K562 (cell line): ENCODE measurements at regions not wholly inside any gene's neighbourhood (a gene's known extent, or its start where the extent isn't known, plus 50 kb on each side); places are given as distances from the start of the nearest gene placed in this dataset.

Experiments
- ATAC-seq: fragments of 200-7000 bp; cut with Tn5 transposase; 3 replicates; pipeline ENCODE4 v1.9.1; 2020; ENCODE audit warnings: moderate library complexity
- BruUV-seq: library from RNA; stranded (reverse); fragments of 400-500 nt; replicated peaks from 2 replicates; lab custom pipeline; 2021; lab: Mats Ljungman, UMichigan
- CTCF ChIA-PET: fragments of 300-600 bp; formaldehyde crosslinking; extraction: SDS; loops from one replicate; lab custom pipeline; 2021; ENCODE audit warnings: low intra/inter-chr PET ratio; lab: Yijun Ruan, JAX
- POLR2A ChIA-PET: fragments of 300-600, 350-650 bp; sonication (Branson Sonifier 250); formaldehyde crosslinking; extraction: SDS; loops from one replicate; lab custom pipeline; 2021; ENCODE audit warnings: antibody characterized with exemption, inconsistent platforms; lab: Yijun Ruan, JAX
- DNase-seq, 4 experiments: peaks; one replicate each; pipeline versions ENCODE4 v3.0.0 to v3.0.0-alpha.2; 2011 to 2018; ENCODE audit warnings: low spot score in 3 of 4, mixed read lengths in 3 of 4; ENCODE audit errors: extremely low read depth in 1 of 4
- FAIRE-seq: peaks from 2 replicates; lab custom pipeline; 2011; peaks lifted over from hg19 to GRCh38; lab: Jason Lieb, UNC
- H2AFZ ChIP-seq: 2 replicates; pipeline ENCODE4 v1.6.0; 2011; ENCODE audit warnings: low read depth, low read length, control low read depth, inconsistent platforms
- H3K27ac ChIP-seq: fragments of 200-600 bp; 3 replicates; pipeline ENCODE4 v1.8.0; 2011; ENCODE audit warnings: low read depth, mild to moderate bottlenecking, control low read depth, inconsistent platforms, low read length, moderate library complexity, mixed read lengths; ENCODE audit errors: extremely low read depth
- H3K27me3 ChIP-seq, 2 experiments: fragments of 300-600 bp in 1 of 2; 2 replicates in 1 of 2; 3 replicates in 1 of 2; pipeline versions ENCODE4 v1.6.0 to v1.8.0; 2011; ENCODE audit warnings: inconsistent platforms in 2 of 2, low read length in 2 of 2, mild to moderate bottlenecking in 1 of 2, mixed read lengths in 1 of 2, moderate library complexity in 1 of 2; ENCODE audit not compliant: control insufficient read depth in 2 of 2, insufficient read depth in 2 of 2
- H3K36me3 ChIP-seq: fragments of 300-600 bp; 3 replicates; pipeline ENCODE4 v1.8.0; 2011; ENCODE audit warnings: mild to moderate bottlenecking, low read length, inconsistent platforms; ENCODE audit not compliant: control insufficient read depth, insufficient read depth
- H3K4me1 ChIP-seq, 2 experiments: fragments of 200-600 bp in 1 of 2; replicated peaks in 1 of 2; 2 replicates in 1 of 2; 3 replicates in 1 of 2; pipeline versions ENCODE4 v1.5.1 to v1.8.0; 2011; ENCODE audit warnings: inconsistent platforms in 2 of 2, low read length in 2 of 2, mild to moderate bottlenecking in 1 of 2, mixed read lengths in 1 of 2, moderate library complexity in 1 of 2; ENCODE audit not compliant: control insufficient read depth in 2 of 2, insufficient read depth in 2 of 2
- H3K4me2 ChIP-seq: 2 replicates; pipeline ENCODE4 v1.6.1; 2011; ENCODE audit warnings: low read length, control low read depth, inconsistent platforms, mixed read lengths; ENCODE audit not compliant: insufficient read depth
- H3K4me3 ChIP-seq: fragments of 200-600 bp; sonication (generic), shearing (Covaris generic); 2 replicates; pipeline ENCODE4 v1.5.1; 2016; ENCODE audit warnings: control low read depth, inconsistent platforms
- H3K79me2 ChIP-seq: fragments of 200-600 bp; 3 replicates; pipeline ENCODE4 v1.8.0; 2011; ENCODE audit warnings: low read length, inconsistent platforms; ENCODE audit not compliant: control insufficient read depth, insufficient read depth
- H3K9ac ChIP-seq, 2 experiments: 2 replicates each; pipeline versions ENCODE4 v1.6.0 to v1.6.1; 2011; ENCODE audit warnings: low read depth in 2 of 2, low read length in 2 of 2, control low read depth in 1 of 2, inconsistent platforms in 1 of 2, mild to moderate bottlenecking in 1 of 2, mixed read lengths in 1 of 2; ENCODE audit not compliant: insufficient read depth in 1 of 2
- H3K9me1 ChIP-seq: one replicate; pipeline ENCODE4 v1.6.0; 2011; ENCODE audit warnings: inconsistent platforms, mild to moderate bottlenecking, low read length, moderate library complexity; ENCODE audit not compliant: control insufficient read depth, insufficient read depth
- H3K9me3 ChIP-seq: replicated peaks from 2 replicates; pipeline ENCODE4 v1.5.1; 2011; ENCODE audit warnings: low read depth, low read length, inconsistent platforms; ENCODE audit not compliant: control insufficient read depth, insufficient read depth
- H4K20me1 ChIP-seq: replicated peaks from 2 replicates; pipeline ENCODE4 v1.6.1; 2011; ENCODE audit warnings: low read length, inconsistent platforms, mixed read lengths; ENCODE audit not compliant: control insufficient read depth, insufficient read depth
- IRF1 ChIP-seq: sonication (generic); formaldehyde crosslinking; IDR thresholded peaks from 2 replicates; pipeline ENCODE4 v1.8.0; 2022; ENCODE audit warnings: missing genetic modification reagents, mild to moderate bottlenecking, borderline replicate concordance
- KLF1 ChIP-seq: fragments of 450-650 bp; IDR thresholded peaks from 2 replicates; pipeline ENCODE4 v1.6.1; 2016; ENCODE audit warnings: missing genetic modification characterization, missing compliant biosample characterization
- PHB ChIP-seq: fragments of 250-450 bp; sonication (Bioruptor Pico); IDR thresholded peaks from 2 replicates; pipeline ENCODE4 v1.5.0; 2021
- PTBP1 ChIP-seq: fragments of 200-400 bp; formaldehyde crosslinking; IDR thresholded peaks from 2 replicates; pipeline ENCODE4 v1.6.1; 2017; ENCODE audit warnings: low read depth, low read length
- RBM39 ChIP-seq: fragments of 200-400 bp; formaldehyde crosslinking; optimal IDR thresholded peaks from 2 replicates; pipeline ENCODE3; 2018; ENCODE audit warnings: low read depth, low read length
- WGBS: fragments of 100-300 bp; shearing (Covaris generic); methylation state at CpG from one replicate; pipeline ENCODE4 v1.1.6; 2016; ENCODE audit warnings: low coverage, mixed read lengths; ENCODE audit not compliant: insufficient coverage; ENCODE audit errors: missing lambda C conversion rate; 5-methylcytosine and 5-hydroxymethylcytosine counted together
- in situ Hi-C: fragments of 300-500 bp; cut with MboI; formaldehyde crosslinking; loops from 4 replicates; pipeline ENCODE4 v1.15.0; 2018; ENCODE audit warnings: inconsistent platforms, mixed read lengths
- intact Hi-C: fragments of 100-400 bp; cut with micrococcal nuclease; formaldehyde crosslinking; loops from 2 replicates; pipeline ENCODE4 v1.14.2; 2022

GRCh38 chr6:105624021-105624420 is 221.1 kb upstream of the PREP start:
- Histone ChIP-seq H3K9me1 (no peaks in the 10 kb centered on the region), H3K27me3 (peaks cover 2 to 4% of the 10 kb centered on the region in 2 experiments; a peak in 2 of 5 replicates), H3K4me3 (no peak overlapping the region), H3K36me3 (no peaks in the 10 kb centered on the region), H3K27ac (no peak overlapping the region), H3K4me1 (no peaks in the 10 kb centered on the region), H3K79me2 (no peaks in the 10 kb centered on the region), H2AFZ (no peak overlapping the region), H3K9ac (no peak overlapping the region), H3K4me2 (no peak overlapping the region), H3K9me3 (no peaks in the 10 kb centered on the region), H4K20me1 (no peaks in the 10 kb centered on the region)
- ChIA-PET CTCF (no interaction called here), POLR2A (interaction anchor here (0.6 kb wide), 1 partner anchor 407 kb away, joined by 3 read pairs; no protein-coding TSS in a partner anchor)
- intact Hi-C loops (no loop called here), in situ Hi-C loops (no loop called here)
- no peak for FAIRE-seq
- WGBS: 0% methylated on average over 3 of the region's 3 CpGs
- DNase-seq: no peak
- no peak for TF ChIP-seq KLF1
- no TSS peak for BruUV-seq
- no peak for ATAC-seq

- no peaks in the 10 kb centered on the region for H3K9me3 ChIP-seq
- peaks cover 2 to 4% of the 10 kb centered on the region in 2 experiments; a peak in 2 of 5 replicates for H3K27me3 ChIP-seq
- no peaks in the 10 kb centered on the region for H3K79me2 ChIP-seq
- H2AFZ ChIP-seq: no peak overlapping the region
- POLR2A ChIA-PET: no interaction called here
- 0% methylated on average over 3 of the region's 3 CpGs for WGBS
- no peak overlapping the region for H3K27ac ChIP-seq
- no peak for FAIRE-seq
- no peak overlapping the region for H3K9ac ChIP-seq
- no TSS peak for BruUV-seq
- no peaks in the 10 kb centered on the region for H4K20me1 ChIP-seq
- ATAC-seq: no peak
- intact Hi-C loops: no loop called here
- no peak for DNase-seq
- no peaks in the 10 kb centered on the region for H3K4me1 ChIP-seq
- no peak overlapping the region for H3K4me3 ChIP-seq
- no peaks in the 10 kb centered on the region for H3K9me1 ChIP-seq
- H3K4me2 ChIP-seq: no peak overlapping the region
- CTCF ChIA-PET: no interaction called here
- in situ Hi-C loops: no loop called here
- no peaks in the 10 kb centered on the region for H3K36me3 ChIP-seq
- no peak for TF ChIP-seq PHB (CRISPR knock-in tag)
- no peak for TF ChIP-seq RBM39
- TF ChIP-seq IRF1 (CRISPR knock-in tag): no peak
- no peak for TF ChIP-seq PTBP1
Observed at GRCh38 chr6:105622226-105622625, 219.3 kb upstream of the PREP start.
